Natural killer cell (primary cell): ENCODE measurements at regions not wholly inside any gene's neighbourhood (a gene's known extent, or its start where the extent isn't known, plus 50 kb on each side); places are given as distances from the start of the nearest gene placed in this dataset.

Source experiments
- ATAC-seq, 3 donors: fragments of 150-1000 bp in 2 of 3; fragments of 200-7000 bp in 1 of 3; cut with Tn5 transposase; 1 replicate in 1 of 3; 2 replicates in 2 of 3; pipeline ENCODE4 v1.10.0; 2021; ENCODE audit warnings: mild to moderate bottlenecking in 2 of 3, moderate library complexity in 2 of 3
- DNase-seq, 2 donors: peaks; one replicate each; pipeline versions ENCODE4 v3.0.0 to v3.0.0-alpha.2; 2013 to 2021; ENCODE audit warnings: mixed read lengths in 1 of 2
- H3K27ac ChIP-seq: one replicate; pipeline ENCODE4 v1.5.1; 2013; ENCODE audit warnings: mild to moderate bottlenecking, low read length
- H3K27me3 ChIP-seq: one replicate; pipeline ENCODE4 v1.6.1; 2013; ENCODE audit warnings: low read length; ENCODE audit not compliant: control insufficient read depth, insufficient read depth
- H3K36me3 ChIP-seq: one replicate; pipeline ENCODE4 v1.6.1; 2013; ENCODE audit warnings: low read length; ENCODE audit not compliant: control insufficient read depth, insufficient read depth
- H3K4me1 ChIP-seq: one replicate; pipeline ENCODE4 v1.6.1; 2013; ENCODE audit warnings: low read length; ENCODE audit not compliant: control insufficient read depth, insufficient read depth
- H3K4me3 ChIP-seq: one replicate; pipeline ENCODE4 v1.5.1; 2013; ENCODE audit warnings: low read length
- H3K9me3 ChIP-seq: one replicate; pipeline ENCODE4 v1.6.1; 2013; ENCODE audit warnings: low read length; ENCODE audit not compliant: control insufficient read depth, insufficient read depth
- H3K27ac Mint-ChIP-seq, 2 donors: one replicate each; pipeline ENCODE4 v1.8.0; 2022; ENCODE audit warnings: mild to moderate bottlenecking in 2 of 2, mixed read lengths in 2 of 2, moderate library complexity in 1 of 2
- H3K27me3 Mint-ChIP-seq, 2 donors: one replicate each; pipeline ENCODE4 v1.8.0; 2022; ENCODE audit warnings: low read depth in 2 of 2, mixed read lengths in 2 of 2
- H3K36me3 Mint-ChIP-seq: one replicate; pipeline ENCODE4 v1.8.0; 2022; ENCODE audit warnings: mixed read lengths
- H3K4me1 Mint-ChIP-seq, 2 donors: one replicate each; pipeline ENCODE4 v1.8.0; 2022; ENCODE audit warnings: mixed read lengths in 2 of 2
- H3K4me3 Mint-ChIP-seq: one replicate; pipeline ENCODE4 v1.8.0; 2022; ENCODE audit warnings: mild to moderate bottlenecking, moderate library complexity, mixed read lengths
- H3K9me3 Mint-ChIP-seq, 2 donors: one replicate each; pipeline ENCODE4 v1.8.0; 2022; ENCODE audit warnings: mixed read lengths in 2 of 2
- CTCF ChIP-seq: fragments of 200-600 bp; IDR thresholded peaks from one replicate; pipeline ENCODE4 v1.8.0; 2022; ENCODE audit warnings: antibody characterized with exemption
- WGBS: methylation state at CpG from one replicate; pipeline ENCODE4 v1.1.7; 2013; ENCODE audit warnings: missing lambda C conversion rate; ENCODE audit not compliant: insufficient coverage; 5-methylcytosine and 5-hydroxymethylcytosine counted together
- intact Hi-C: fragments of 100-400 bp; cut with micrococcal nuclease; formaldehyde crosslinking; loops from one replicate; pipeline ENCODE4 v1.14.2; 2022

GRCh38 chr5:36492984-36493654 is 113.3 kb upstream of the SLC1A3 start:
- H3K27ac ChIP-seq: no peak overlapping the region
- no peaks in the 10 kb centered on the region for H3K27me3 ChIP-seq
- DNase-seq: no peak
- no peaks in the 10 kb centered on the region for H3K9me3 Mint-ChIP-seq
- H3K4me1 Mint-ChIP-seq: no peaks in the 10 kb centered on the region
- peaks cover 6 to 8% of the 10 kb centered on the region in 2 donors for H3K27me3 Mint-ChIP-seq
- H3K27ac Mint-ChIP-seq: no peak overlapping the region
- H3K4me3 Mint-ChIP-seq: no peak overlapping the region
- no peaks in the 10 kb centered on the region for H3K36me3 ChIP-seq
- ATAC-seq: no peak
- WGBS: 74% methylated on average over 2 of the region's 2 CpGs
- no peak overlapping the region for H3K4me3 ChIP-seq
- H3K9me3 ChIP-seq: no peaks in the 10 kb centered on the region
- no peaks in the 10 kb centered on the region for H3K4me1 ChIP-seq
- intact Hi-C loops: no loop called here
- H3K36me3 Mint-ChIP-seq: no peaks in the 10 kb centered on the region
- TF ChIP-seq CTCF: no peak

- H3K4me1 ChIP-seq: no peaks in the 10 kb centered on the region
- no peaks in the 10 kb centered on the region for H3K36me3 ChIP-seq
- Mint-ChIP-seq H3K36me3 (no peaks in the 10 kb centered on the region), H3K4me3 (no peak overlapping the region), H3K27ac (no peak overlapping the region), H3K9me3 (no peaks in the 10 kb centered on the region), H3K27me3 (peaks cover 8 to 15% of the 10 kb centered on the region in 2 donors), H3K4me1 (no peaks in the 10 kb centered on the region)
- no peak for TF ChIP-seq CTCF
- no peak overlapping the region for H3K4me3 ChIP-seq
- H3K27ac ChIP-seq: no peak overlapping the region
- 71% methylated on average over 1 of the region's 1 CpG for WGBS
- no peaks in the 10 kb centered on the region for H3K27me3 ChIP-seq
- ATAC-seq (no peak), DNase-seq (no peak)
- intact Hi-C loops: no loop called here
- H3K9me3 ChIP-seq: no peaks in the 10 kb centered on the region
These were observed 112.4 kb upstream of the SLC1A3 start for GRCh38 chr5:36494028-36494427.

GRCh38 chr5:36494841-36495601 is 111.4 kb upstream of the SLC1A3 start:
- H3K27me3 Mint-ChIP-seq: peaks cover 8 to 23% of the 10 kb centered on the region in 2 donors
- no peaks in the 10 kb centered on the region for H3K36me3 ChIP-seq
- no peaks in the 10 kb centered on the region for H3K27me3 ChIP-seq
- H3K36me3 Mint-ChIP-seq: no peaks in the 10 kb centered on the region
- intact Hi-C loops: no loop called here
- H3K9me3 Mint-ChIP-seq: no peaks in the 10 kb centered on the region
- no peaks in the 10 kb centered on the region for H3K4me1 ChIP-seq
- no peak for TF ChIP-seq CTCF
- 77% methylated on average over 5 of the region's 6 CpGs for WGBS
- no peak overlapping the region for H3K27ac Mint-ChIP-seq
- DNase-seq (no peak), ATAC-seq (no peak)
- H3K4me3 ChIP-seq: no peak overlapping the region
- no peaks in the 10 kb centered on the region for H3K9me3 ChIP-seq
- H3K4me1 Mint-ChIP-seq: no peaks in the 10 kb centered on the region
- H3K4me3 Mint-ChIP-seq: no peak overlapping the region
- no peak overlapping the region for H3K27ac ChIP-seq
